Retina (tissue), 1 donor: ENCODE measurements at regions not wholly inside any gene's neighbourhood (a gene's known extent, or its start where the extent isn't known, plus 50 kb on each side); places are given as distances from the start of the nearest gene placed in this dataset.
"Not testable (repeated sequence)": the region's sequence is repeated elsewhere in the genome, so short reads cannot be mapped to it uniquely, and the experiment has no call there.

Experiments
- DNase-seq: peaks from one replicate; pipeline ENCODE4 v3.0.0-alpha.2; 2016

GRCh38 chr6:140147825-140148814 is 773.7 kb upstream of the CITED2 start:
- not testable (repeated sequence) for DNase-seq

- no peak for DNase-seq
Measured at GRCh38 chr6:140140891-140141290, 766.4 kb upstream of the CITED2 start.

- peak; percentile 71 for DNase-seq
Measured at GRCh38 chr6:140138311-140139010, 764.0 kb upstream of the CITED2 start.

- DNase-seq: no peak
Measured at GRCh38 chr6:140134224-140134623, 759.8 kb upstream of the CITED2 start.

GRCh38 chr6:140130074-140130473 is 755.6 kb upstream of the CITED2 start:
- no peak for DNase-seq

- DNase-seq: no peak
Measured at GRCh38 chr6:140124498-140124897, 750.0 kb upstream of the CITED2 start.

GRCh38 chr6:140108167-140108566 is 733.7 kb upstream of the CITED2 start:
- DNase-seq: no peak

GRCh38 chr6:140107216-140107615 is 732.8 kb upstream of the CITED2 start:
- no peak for DNase-seq

GRCh38 chr6:140105857-140106256 is 731.4 kb upstream of the CITED2 start:
- peak; percentile 10 for DNase-seq

- no peak for DNase-seq
Measured at GRCh38 chr6:140105241-140105640, 730.8 kb upstream of the CITED2 start.

- DNase-seq: no peak
Measured at GRCh38 chr6:140101818-140102217, 727.4 kb upstream of the CITED2 start.

GRCh38 chr6:140101367-140101766 is 726.9 kb upstream of the CITED2 start:
- no peak for DNase-seq

- no peak for DNase-seq
Measured at GRCh38 chr6:140095532-140095931, 721.1 kb upstream of the CITED2 start.

GRCh38 chr6:140091895-140092294 is 717.4 kb upstream of the CITED2 start:
- DNase-seq: no peak

- no peak for DNase-seq
Measured at GRCh38 chr6:140090871-140091270, 716.4 kb upstream of the CITED2 start.

GRCh38 chr6:140083375-140083774 is 708.9 kb upstream of the CITED2 start:
- DNase-seq: no peak

- DNase-seq: no peak
Measured at GRCh38 chr6:140082867-140083297, 708.4 kb upstream of the CITED2 start.

- no peak for DNase-seq
Measured at GRCh38 chr6:140079328-140079727, 704.9 kb upstream of the CITED2 start.

- no peak for DNase-seq
Measured at GRCh38 chr6:140078561-140079125, 704.2 kb upstream of the CITED2 start.

GRCh38 chr6:140077827-140078560 is 703.5 kb upstream of the CITED2 start:
- no peak for DNase-seq

- DNase-seq: no peak
Measured at GRCh38 chr6:140076105-140076504, 701.7 kb upstream of the CITED2 start.

GRCh38 chr6:140073456-140073855 is 699.0 kb upstream of the CITED2 start:
- no peak for DNase-seq

GRCh38 chr6:140071601-140072062 is 697.2 kb upstream of the CITED2 start:
- DNase-seq: no peak
